ENCODE measurements at regions not wholly inside any gene's neighbourhood (a gene's known extent, or its start where the extent isn't known, plus 50 kb on each side); places are given as distances from the start of the nearest gene placed in this dataset.

DNA sequence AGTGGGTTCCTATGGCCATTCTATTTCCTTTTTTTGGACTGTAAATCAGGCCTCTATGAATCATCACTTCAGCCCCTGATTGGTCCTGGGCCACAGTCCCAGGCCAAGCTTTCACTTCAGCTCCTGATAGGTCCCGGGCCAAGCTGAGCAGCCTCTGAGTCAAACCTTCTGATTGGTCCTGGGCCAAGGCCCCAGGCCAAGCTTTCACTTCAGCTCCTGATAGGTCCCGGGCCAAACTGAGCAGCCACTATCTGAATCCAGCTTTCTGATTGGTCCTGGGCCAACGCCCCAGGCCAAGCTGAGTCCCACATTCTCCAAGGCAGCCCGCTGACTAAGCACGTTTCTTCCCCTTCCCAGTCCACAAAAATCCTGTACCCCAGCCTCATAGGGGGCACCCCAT lies 1972.9 kb upstream of the ACO1 start:
- Histone ChIP-seq H3K4me1 (no peaks in the 10 kb centered on the region), H3K9me3 (peaks cover 0 to 48% (median 16%) of the 10 kb centered on the region in 12 donors), H3K27me3 (no peaks in the 10 kb centered on the region), H3K27ac (no peak overlapping the region), H3K4me3 (no peak overlapping the region), H3K36me3 (no peaks in the 10 kb centered on the region)
- DNase-seq (peak in 1 of 5 donors; percentile 33), ATAC-seq (no peak)
- intact Hi-C loops (cut with DNase I): loop anchor here in 1 of 10 donors (10.0 kb wide), 1 partner anchor 53 kb away; no protein-coding TSS in a partner anchor
- WGBS, 4 donors: 75 to 87% (median 77%) methylated on average over 3 to 5 of the region's 5 CpGs
- TF ChIP-seq, protein P1, sequence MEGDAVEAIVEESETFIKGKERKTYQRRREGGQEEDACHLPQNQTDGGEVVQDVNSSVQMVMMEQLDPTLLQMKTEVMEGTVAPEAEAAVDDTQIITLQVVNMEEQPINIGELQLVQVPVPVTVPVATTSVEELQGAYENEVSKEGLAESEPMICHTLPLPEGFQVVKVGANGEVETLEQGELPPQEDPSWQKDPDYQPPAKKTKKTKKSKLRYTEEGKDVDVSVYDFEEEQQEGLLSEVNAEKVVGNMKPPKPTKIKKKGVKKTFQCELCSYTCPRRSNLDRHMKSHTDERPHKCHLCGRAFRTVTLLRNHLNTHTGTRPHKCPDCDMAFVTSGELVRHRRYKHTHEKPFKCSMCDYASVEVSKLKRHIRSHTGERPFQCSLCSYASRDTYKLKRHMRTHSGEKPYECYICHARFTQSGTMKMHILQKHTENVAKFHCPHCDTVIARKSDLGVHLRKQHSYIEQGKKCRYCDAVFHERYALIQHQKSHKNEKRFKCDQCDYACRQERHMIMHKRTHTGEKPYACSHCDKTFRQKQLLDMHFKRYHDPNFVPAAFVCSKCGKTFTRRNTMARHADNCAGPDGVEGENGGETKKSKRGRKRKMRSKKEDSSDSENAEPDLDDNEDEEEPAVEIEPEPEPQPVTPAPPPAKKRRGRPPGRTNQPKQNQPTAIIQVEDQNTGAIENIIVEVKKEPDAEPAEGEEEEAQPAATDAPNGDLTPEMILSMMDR (IDR thresholded peaks at IDR 0.05): no peak
- TF ChIP-seq POLR2A (IDR thresholded peaks at IDR 0.05): no peak

DNA sequence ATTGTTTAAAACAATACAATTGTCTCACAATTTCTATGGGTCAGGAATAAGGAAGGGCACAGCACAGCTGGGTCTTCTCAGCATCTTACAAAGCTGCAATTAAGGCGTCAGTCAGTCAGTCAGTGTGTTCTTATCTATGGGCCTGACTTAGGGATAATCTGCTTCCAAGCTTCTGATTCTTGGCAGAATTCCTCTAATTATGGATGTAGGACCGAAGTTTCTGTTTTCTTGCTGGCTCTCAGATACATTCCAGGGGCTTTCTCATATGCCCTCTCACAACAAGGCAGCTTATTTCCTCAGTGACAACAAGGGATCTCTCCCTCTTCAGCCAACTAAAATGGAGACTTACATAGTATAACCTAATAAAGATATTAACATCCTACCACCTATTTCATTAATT lies 1925.3 kb upstream of the ACO1 start:
- DNase-seq: no peak
- H3K27ac ChIP-seq: no peak overlapping the region
- no peaks in the 10 kb centered on the region for H3K4me1 ChIP-seq
- no peaks in the 10 kb centered on the region for H3K27me3 ChIP-seq
- no peak for ATAC-seq
- H3K36me3 ChIP-seq: no peaks in the 10 kb centered on the region
- no peaks in the 10 kb centered on the region for H3K9me3 ChIP-seq
- WGBS, 4 donors: 43 to 57% (median 50%) methylated on average over 2 of the region's 2 CpGs
- no peak overlapping the region for H3K4me3 ChIP-seq
- no peak for TF ChIP-seq POLR2A (IDR thresholded peaks at IDR 0.05)
- TF ChIP-seq, protein P1 (IDR thresholded peaks at IDR 0.05): no peak
- intact Hi-C loops (cut with DNase I): no loop called here

DNA sequence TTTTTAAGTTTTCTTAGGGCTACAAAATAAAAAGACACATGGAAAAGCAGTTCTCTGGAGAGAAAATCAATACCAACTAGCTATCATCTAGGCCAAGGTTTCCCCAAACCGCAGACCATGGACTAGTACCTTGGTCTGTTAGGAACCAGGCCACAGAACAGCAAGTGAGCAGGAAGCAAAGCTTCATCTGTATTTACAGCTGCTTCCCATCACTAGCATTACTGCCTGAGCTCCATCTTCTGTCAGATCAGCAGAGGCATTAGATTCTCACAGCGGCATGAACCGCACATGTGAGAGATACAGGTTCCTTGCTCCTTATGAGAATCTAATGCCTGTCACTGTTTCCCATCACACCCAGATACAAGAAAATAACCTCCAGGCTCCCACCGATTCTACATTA lies 1907.6 kb upstream of the ACO1 start:
- intact Hi-C loops (cut with DNase I): no loop called here
- TF ChIP-seq, protein P1 (IDR thresholded peaks at IDR 0.05): no peak
- TF ChIP-seq POLR2A (IDR thresholded peaks at IDR 0.05): no peak
- ATAC-seq (no peak), DNase-seq (no peak)
- no peak overlapping the region for H3K4me3 ChIP-seq
- H3K27ac ChIP-seq: no peak overlapping the region
- H3K9me3 ChIP-seq: no peaks in the 10 kb centered on the region
- H3K4me1 ChIP-seq: no peaks in the 10 kb centered on the region
- no peaks in the 10 kb centered on the region for H3K36me3 ChIP-seq
- 64 to 67% (median 66%) methylated on average over 4 of the region's 4 CpGs for WGBS, 4 donors
- H3K27me3 ChIP-seq: no peaks in the 10 kb centered on the region

DNA sequence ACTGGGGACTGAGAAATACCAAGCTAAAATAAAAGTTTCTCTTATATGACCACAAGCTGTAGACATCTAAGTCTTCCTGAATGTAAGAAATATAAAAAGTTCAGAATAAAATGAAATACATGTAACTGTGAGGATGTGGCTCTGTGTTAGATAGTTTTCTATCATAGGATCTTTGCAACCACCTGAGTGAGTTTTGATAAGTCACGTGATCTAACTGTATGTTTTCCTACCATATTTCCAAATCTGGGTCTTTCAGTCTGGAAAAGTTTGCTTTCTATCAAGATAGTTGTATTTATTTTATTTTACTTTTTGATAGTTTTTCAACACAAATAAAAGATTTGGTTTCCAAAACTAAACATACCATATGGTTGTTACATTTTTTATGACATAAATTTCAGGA lies 1905.8 kb upstream of the ACO1 start:
- intact Hi-C loops (cut with DNase I): no loop called here
- Histone ChIP-seq H3K27me3 (no peaks in the 10 kb centered on the region), H3K4me3 (no peak overlapping the region), H3K4me1 (no peaks in the 10 kb centered on the region), H3K9me3 (peaks cover 0 to 3% (median 0%) of the 10 kb centered on the region in 12 donors), H3K36me3 (no peaks in the 10 kb centered on the region), H3K27ac (no peak overlapping the region)
- TF ChIP-seq POLR2A (IDR thresholded peaks at IDR 0.05): no peak
- TF ChIP-seq, protein P1 (IDR thresholded peaks at IDR 0.05): no peak
- DNase-seq (no peak), ATAC-seq (no peak)
- 67 to 77% (median 74%) methylated on average over 1 of the region's 1 CpG for WGBS, 4 donors
